ENCODE measurements at regions not wholly inside any gene's neighbourhood (a gene's known extent, or its start where the extent isn't known, plus 50 kb on each side); places are given as distances from the start of the nearest gene placed in this dataset.
"Not testable (repeated sequence)": the region's sequence is repeated elsewhere in the genome, so short reads cannot be mapped to it uniquely, and the experiment has no call there.

- not testable (repeated sequence) for TF ChIP-seq POLR2AphosphoS5 (IDR thresholded peaks at IDR 0.05; ENCODE audit: low read depth, low read length); PHF5A (CRISPR knock-in tag; IDR thresholded peaks at IDR 0.05; ENCODE audit: low read depth, unreplicated experiment); SMARCC2 (IDR thresholded peaks at IDR 0.05); CREM (IDR thresholded peaks at IDR 0.05); CREM (CRISPR knock-in tag; IDR thresholded peaks at IDR 0.05); ASH2L (IDR thresholded peaks at IDR 0.05; ENCODE audit: insufficient read length, low read depth, low read length); TOE1 (CRISPR knock-in tag; IDR thresholded peaks at IDR 0.05); ZNF530 (CRISPR knock-in tag; IDR thresholded peaks at IDR 0.05; ENCODE audit: low read depth); CREBL2 (CRISPR knock-in tag; IDR thresholded peaks at IDR 0.05; ENCODE audit: borderline replicate concordance); ZNF282 (IDR thresholded peaks at IDR 0.05; ENCODE audit: partially characterized antibody); POLR2G (IDR thresholded peaks at IDR 0.05; ENCODE audit: low read depth, low read length)
- TF ChIP-seq, protein P1, sequence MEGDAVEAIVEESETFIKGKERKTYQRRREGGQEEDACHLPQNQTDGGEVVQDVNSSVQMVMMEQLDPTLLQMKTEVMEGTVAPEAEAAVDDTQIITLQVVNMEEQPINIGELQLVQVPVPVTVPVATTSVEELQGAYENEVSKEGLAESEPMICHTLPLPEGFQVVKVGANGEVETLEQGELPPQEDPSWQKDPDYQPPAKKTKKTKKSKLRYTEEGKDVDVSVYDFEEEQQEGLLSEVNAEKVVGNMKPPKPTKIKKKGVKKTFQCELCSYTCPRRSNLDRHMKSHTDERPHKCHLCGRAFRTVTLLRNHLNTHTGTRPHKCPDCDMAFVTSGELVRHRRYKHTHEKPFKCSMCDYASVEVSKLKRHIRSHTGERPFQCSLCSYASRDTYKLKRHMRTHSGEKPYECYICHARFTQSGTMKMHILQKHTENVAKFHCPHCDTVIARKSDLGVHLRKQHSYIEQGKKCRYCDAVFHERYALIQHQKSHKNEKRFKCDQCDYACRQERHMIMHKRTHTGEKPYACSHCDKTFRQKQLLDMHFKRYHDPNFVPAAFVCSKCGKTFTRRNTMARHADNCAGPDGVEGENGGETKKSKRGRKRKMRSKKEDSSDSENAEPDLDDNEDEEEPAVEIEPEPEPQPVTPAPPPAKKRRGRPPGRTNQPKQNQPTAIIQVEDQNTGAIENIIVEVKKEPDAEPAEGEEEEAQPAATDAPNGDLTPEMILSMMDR (CRISPR knock-in tag; IDR thresholded peaks at IDR 0.05) = not testable (repeated sequence)
- TF ChIP-seq, protein P2, sequence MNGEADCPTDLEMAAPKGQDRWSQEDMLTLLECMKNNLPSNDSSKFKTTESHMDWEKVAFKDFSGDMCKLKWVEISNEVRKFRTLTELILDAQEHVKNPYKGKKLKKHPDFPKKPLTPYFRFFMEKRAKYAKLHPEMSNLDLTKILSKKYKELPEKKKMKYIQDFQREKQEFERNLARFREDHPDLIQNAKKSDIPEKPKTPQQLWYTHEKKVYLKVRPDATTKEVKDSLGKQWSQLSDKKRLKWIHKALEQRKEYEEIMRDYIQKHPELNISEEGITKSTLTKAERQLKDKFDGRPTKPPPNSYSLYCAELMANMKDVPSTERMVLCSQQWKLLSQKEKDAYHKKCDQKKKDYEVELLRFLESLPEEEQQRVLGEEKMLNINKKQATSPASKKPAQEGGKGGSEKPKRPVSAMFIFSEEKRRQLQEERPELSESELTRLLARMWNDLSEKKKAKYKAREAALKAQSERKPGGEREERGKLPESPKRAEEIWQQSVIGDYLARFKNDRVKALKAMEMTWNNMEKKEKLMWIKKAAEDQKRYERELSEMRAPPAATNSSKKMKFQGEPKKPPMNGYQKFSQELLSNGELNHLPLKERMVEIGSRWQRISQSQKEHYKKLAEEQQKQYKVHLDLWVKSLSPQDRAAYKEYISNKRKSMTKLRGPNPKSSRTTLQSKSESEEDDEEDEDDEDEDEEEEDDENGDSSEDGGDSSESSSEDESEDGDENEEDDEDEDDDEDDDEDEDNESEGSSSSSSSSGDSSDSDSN (CRISPR knock-in tag; IDR thresholded peaks at IDR 0.05) = not testable (repeated sequence)
Measured at GRCh38 chr2:87687550-87688270, 60.2 kb upstream of the PLGLB2 start.
